ENCODE measurements at regions not wholly inside any gene's neighbourhood (a gene's known extent, or its start where the extent isn't known, plus 50 kb on each side); places are given as distances from the start of the nearest gene placed in this dataset.

DNA sequence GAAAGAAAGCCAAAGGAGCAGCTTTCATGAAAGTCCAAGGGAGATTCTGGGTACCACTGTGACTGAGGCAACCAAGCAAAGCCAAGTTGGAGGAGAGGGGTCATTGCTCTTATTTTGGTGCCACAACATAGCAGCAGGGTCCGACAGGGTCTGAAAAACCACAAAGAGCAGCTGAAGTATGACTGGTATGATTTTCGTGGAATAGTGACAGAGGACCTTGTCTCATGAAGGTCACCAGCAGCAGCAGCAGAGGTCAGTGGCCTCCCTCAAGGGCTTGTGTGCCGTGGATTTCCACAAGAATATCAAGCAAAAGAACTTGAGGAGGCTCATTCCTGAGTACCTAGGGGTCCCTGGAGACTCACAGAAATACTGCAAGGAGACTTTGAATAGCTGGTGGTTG lies 160.9 kb upstream of the SYT6 start:
- Mint-ChIP-seq H3K27me3 (ENCODE audit: low read depth) (no peaks in the 10 kb centered on the region), H3K4me1 (ENCODE audit: low read depth) (no peaks in the 10 kb centered on the region), H3K4me3 (no peak overlapping the region), H3K36me3 (ENCODE audit: low read depth) (no peaks in the 10 kb centered on the region), H3K9me3 (ENCODE audit: insufficient read depth) (no peaks in the 10 kb centered on the region), H3K27ac (no peak overlapping the region)
- POLR2A ChIA-PET = no interaction called here
- ATAC-seq (no peak), DNase-seq (peak; percentile 11)
- CTCF ChIA-PET = no interaction called here

DNA sequence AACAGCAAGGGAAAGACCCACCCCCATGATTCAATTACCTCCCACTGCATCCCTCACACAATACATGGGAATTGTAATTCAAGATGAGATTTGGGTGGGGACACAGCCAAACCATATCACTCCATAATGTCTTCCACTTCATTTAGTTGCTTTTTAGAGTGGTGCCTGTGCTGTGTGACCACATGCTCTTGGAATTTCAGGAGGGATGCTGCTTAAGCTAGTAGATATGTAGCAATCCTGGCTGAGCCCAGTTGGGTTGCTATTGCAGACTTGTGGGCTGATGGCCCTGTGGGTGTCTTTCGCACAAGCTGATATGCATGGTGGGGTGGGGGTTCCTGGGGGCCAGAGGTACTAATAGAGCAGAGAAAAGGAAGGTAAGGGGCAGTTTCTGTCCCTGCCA lies 160.4 kb upstream of the SYT6 start:
- ATAC-seq (no peak), DNase-seq (peak; percentile 15)
- Mint-ChIP-seq H3K4me3 (no peak overlapping the region), H3K36me3 (ENCODE audit: low read depth) (no peaks in the 10 kb centered on the region), H3K9me3 (ENCODE audit: insufficient read depth) (no peaks in the 10 kb centered on the region), H3K27me3 (ENCODE audit: low read depth) (no peaks in the 10 kb centered on the region), H3K4me1 (ENCODE audit: low read depth) (no peaks in the 10 kb centered on the region), H3K27ac (no peak overlapping the region)
- ChIA-PET POLR2A (no interaction called here), CTCF (no interaction called here)

GRCh38 chr1:114310695-114311271 lies 157.1 kb upstream of the SYT6 start:
- no peaks in the 10 kb centered on the region for H3K9me3 Mint-ChIP-seq (ENCODE audit: insufficient read depth)
- H3K27ac Mint-ChIP-seq = no peak overlapping the region
- DNase-seq (no peak), ATAC-seq (no peak)
- H3K4me1 Mint-ChIP-seq (ENCODE audit: low read depth) = no peaks in the 10 kb centered on the region
- ChIA-PET CTCF (no interaction called here), POLR2A (no interaction called here)
- H3K4me3 Mint-ChIP-seq = no peak overlapping the region
- H3K27me3 Mint-ChIP-seq (ENCODE audit: low read depth) = peaks cover 13% of the 10 kb centered on the region
- H3K36me3 Mint-ChIP-seq (ENCODE audit: low read depth) = no peaks in the 10 kb centered on the region

- ChIA-PET POLR2A (no interaction called here), CTCF (interaction anchor here (2.3 kb wide), 1 partner anchor 20 kb away, joined by 8 read pairs; no protein-coding TSS in a partner anchor)
- Mint-ChIP-seq H3K4me1 (ENCODE audit: low read depth) (peaks cover 10% of the 10 kb centered on the region), H3K9me3 (ENCODE audit: insufficient read depth) (peaks cover 10% of the 10 kb centered on the region), H3K27ac (no peak overlapping the region), H3K36me3 (ENCODE audit: low read depth) (peaks cover 1% of the 10 kb centered on the region), H3K27me3 (ENCODE audit: low read depth) (peaks cover 13% of the 10 kb centered on the region), H3K4me3 (no peak overlapping the region)
- DNase-seq (no peak), ATAC-seq (no peak)
Measured at GRCh38 chr1:114302821-114303220, 149.2 kb upstream of the SYT6 start.

DNA sequence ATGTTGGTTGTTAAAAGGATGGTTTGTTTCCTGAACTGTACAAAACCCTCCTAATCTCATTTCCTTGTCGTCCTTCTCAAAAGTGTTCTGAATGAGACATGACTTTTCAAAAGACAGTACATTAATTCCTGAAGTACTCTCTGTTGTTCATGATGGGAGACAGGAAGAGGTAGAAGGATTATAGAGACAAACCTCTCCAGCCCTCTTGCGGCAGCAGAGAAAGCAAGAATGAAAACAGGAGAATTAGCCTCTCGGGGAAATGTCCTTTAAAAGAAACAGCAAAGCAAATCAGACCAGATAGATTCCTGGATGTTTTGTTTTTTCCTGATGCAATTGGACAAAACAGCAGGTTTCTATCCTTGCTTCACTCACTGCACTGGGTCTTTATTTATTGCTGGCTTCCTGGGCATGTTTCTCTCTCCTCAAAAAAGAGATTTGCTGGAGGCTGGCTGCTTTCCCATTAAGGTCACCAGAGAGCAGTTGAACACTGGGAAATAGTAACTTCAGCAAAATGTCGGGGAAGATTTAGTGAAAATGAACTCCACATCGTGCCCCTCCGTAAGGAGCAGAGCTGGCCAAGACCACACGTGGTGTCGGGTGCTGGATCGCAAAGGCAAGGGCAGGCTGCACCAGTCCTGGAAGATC lies 145.8 kb upstream of the SYT6 start:
- Mint-ChIP-seq H3K9me3 (ENCODE audit: insufficient read depth) (peaks cover 10% of the 10 kb centered on the region), H3K27ac (no peak overlapping the region), H3K36me3 (ENCODE audit: low read depth) (peaks cover 1% of the 10 kb centered on the region), H3K4me1 (ENCODE audit: low read depth) (peaks cover 10% of the 10 kb centered on the region), H3K4me3 (no peak overlapping the region), H3K27me3 (ENCODE audit: low read depth) (peaks cover 3% of the 10 kb centered on the region)
- CTCF ChIA-PET = no interaction called here
- POLR2A ChIA-PET = no interaction called here
- ATAC-seq (no peak), DNase-seq (no peak)

GRCh38 chr1:114298008-114298407 lies 144.3 kb upstream of the SYT6 start:
- peaks cover 10% of the 10 kb centered on the region for H3K4me1 Mint-ChIP-seq (ENCODE audit: low read depth)
- ChIA-PET POLR2A (no interaction called here), CTCF (no interaction called here)
- H3K27ac Mint-ChIP-seq = no peak overlapping the region
- H3K4me3 Mint-ChIP-seq = no peak overlapping the region
- peaks cover 1% of the 10 kb centered on the region for H3K36me3 Mint-ChIP-seq (ENCODE audit: low read depth)
- DNase-seq (no peak), ATAC-seq (no peak)
- H3K27me3 Mint-ChIP-seq (ENCODE audit: low read depth) = peaks cover 3% of the 10 kb centered on the region
- H3K9me3 Mint-ChIP-seq (ENCODE audit: insufficient read depth) = peaks cover 10% of the 10 kb centered on the region

- DNase-seq (no peak), ATAC-seq (no peak)
- ChIA-PET CTCF (no interaction called here), POLR2A (no interaction called here)
- Mint-ChIP-seq H3K4me1 (ENCODE audit: low read depth) (peaks cover 4% of the 10 kb centered on the region), H3K27me3 (ENCODE audit: low read depth) (peaks cover 3% of the 10 kb centered on the region), H3K36me3 (ENCODE audit: low read depth) (no peaks in the 10 kb centered on the region), H3K27ac (no peak overlapping the region), H3K9me3 (ENCODE audit: insufficient read depth) (peaks cover 4% of the 10 kb centered on the region), H3K4me3 (no peak overlapping the region)
Measured at GRCh38 chr1:114296413-114296812, 142.7 kb upstream of the SYT6 start.

DNA sequence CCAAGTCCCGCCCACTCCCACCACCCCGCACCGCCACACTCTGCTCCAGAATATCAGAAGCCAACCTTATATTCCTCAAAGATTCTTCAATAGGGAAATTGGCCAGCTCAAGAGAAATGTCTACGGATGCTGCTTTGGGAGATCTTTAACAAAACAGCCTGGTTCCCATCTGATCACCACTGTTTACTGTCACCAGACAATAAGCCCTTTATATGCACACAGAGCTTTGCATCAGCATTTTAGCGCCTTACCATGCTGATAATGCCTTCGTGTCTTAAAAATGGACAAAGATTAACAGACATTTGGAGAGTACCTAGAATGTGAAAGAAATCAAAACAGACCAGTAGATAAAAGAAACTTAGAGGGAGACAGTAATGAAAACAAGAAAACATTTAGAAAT lies 141.7 kb upstream of the SYT6 start:
- Mint-ChIP-seq H3K9me3 (ENCODE audit: insufficient read depth) (no peaks in the 10 kb centered on the region), H3K36me3 (ENCODE audit: low read depth) (no peaks in the 10 kb centered on the region), H3K27me3 (ENCODE audit: low read depth) (peaks cover 5% of the 10 kb centered on the region), H3K27ac (no peak overlapping the region), H3K4me3 (no peak overlapping the region), H3K4me1 (ENCODE audit: low read depth) (no peaks in the 10 kb centered on the region)
- no peak for ATAC-seq
- ChIA-PET CTCF (interaction anchor here (1.9 kb wide), 1 partner anchor 13 kb away, joined by 8 read pairs; no protein-coding TSS in a partner anchor), POLR2A (no interaction called here)
- DNase-seq = no peak

GRCh38 chr1:114292835-114293234 lies 139.2 kb upstream of the SYT6 start:
- Mint-ChIP-seq H3K9me3 (ENCODE audit: insufficient read depth) (no peaks in the 10 kb centered on the region), H3K27ac (no peak overlapping the region), H3K36me3 (ENCODE audit: low read depth) (no peaks in the 10 kb centered on the region), H3K4me3 (no peak overlapping the region), H3K27me3 (ENCODE audit: low read depth) (peaks cover 1% of the 10 kb centered on the region), H3K4me1 (ENCODE audit: low read depth) (no peaks in the 10 kb centered on the region)
- ChIA-PET POLR2A (no interaction called here), CTCF (interaction anchor here (1.7 to 2.1 kb wide), 2 partner anchors 10 to 54 kb away, joined by 4 to 16 read pairs; no protein-coding TSS in a partner anchor)
- no peak for DNase-seq
- ATAC-seq = no peak

DNA sequence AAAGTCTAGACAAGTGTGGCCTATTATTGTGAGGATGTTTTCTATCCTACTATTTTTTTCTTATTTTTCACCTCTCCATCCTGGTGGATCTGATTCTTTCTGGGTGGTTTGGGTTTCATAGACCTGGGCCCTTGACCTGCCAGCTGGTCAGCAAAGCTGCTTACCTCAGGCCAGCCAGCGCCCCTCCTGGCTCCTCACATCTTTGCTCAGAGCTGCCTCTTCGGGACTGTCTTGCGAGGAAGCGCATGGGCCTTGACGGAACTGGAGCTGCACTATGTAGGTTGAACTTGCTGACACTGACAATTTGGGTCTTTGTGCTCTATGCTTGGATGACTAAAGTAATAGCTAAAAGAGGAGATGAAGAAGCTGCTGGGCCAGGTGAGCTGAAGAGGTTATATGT lies 138.5 kb upstream of the SYT6 start:
- Mint-ChIP-seq H3K27me3 (ENCODE audit: low read depth) (peaks cover 1% of the 10 kb centered on the region), H3K36me3 (ENCODE audit: low read depth) (no peaks in the 10 kb centered on the region), H3K4me3 (no peak overlapping the region), H3K27ac (no peak overlapping the region), H3K4me1 (ENCODE audit: low read depth) (no peaks in the 10 kb centered on the region), H3K9me3 (ENCODE audit: insufficient read depth) (no peaks in the 10 kb centered on the region)
- ATAC-seq (no peak), DNase-seq (no peak)
- ChIA-PET CTCF (interaction anchor here (1.7 to 2.1 kb wide), 2 partner anchors 9 to 55 kb away, joined by 4 to 16 read pairs; no protein-coding TSS in a partner anchor), POLR2A (no interaction called here)

GRCh38 chr1:114290776-114291175 lies 137.1 kb upstream of the SYT6 start:
- Mint-ChIP-seq H3K4me3 (no peak overlapping the region), H3K27me3 (ENCODE audit: low read depth) (peaks cover 1% of the 10 kb centered on the region), H3K27ac (no peak overlapping the region), H3K9me3 (ENCODE audit: insufficient read depth) (no peaks in the 10 kb centered on the region), H3K4me1 (ENCODE audit: low read depth) (no peaks in the 10 kb centered on the region), H3K36me3 (ENCODE audit: low read depth) (no peaks in the 10 kb centered on the region)
- DNase-seq (no peak), ATAC-seq (no peak)
- CTCF ChIA-PET = interaction anchor here (2.1 kb wide), 1 partner anchor 8 kb away, joined by 16 read pairs; no protein-coding TSS in a partner anchor
- POLR2A ChIA-PET = no interaction called here

DNA sequence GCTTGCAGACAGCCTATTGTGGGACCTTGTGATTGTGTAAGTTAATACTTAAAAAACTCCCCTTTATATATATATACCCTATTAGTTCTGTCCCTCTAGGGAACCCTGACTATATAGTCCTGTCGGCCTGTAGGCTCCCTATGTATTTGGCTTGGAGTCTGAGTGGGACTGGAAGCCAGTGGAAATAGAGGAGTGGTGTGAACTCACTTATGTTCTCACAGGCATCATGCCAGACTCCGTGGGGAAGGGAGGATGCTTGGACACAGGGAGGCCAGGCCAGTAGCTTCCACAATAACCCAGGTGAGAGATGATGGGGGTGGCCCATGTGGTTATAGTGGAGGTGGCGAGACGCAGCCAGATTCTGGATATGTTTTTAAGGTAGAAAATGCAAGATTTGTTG lies 136.7 kb upstream of the SYT6 start:
- no peaks in the 10 kb centered on the region for H3K9me3 Mint-ChIP-seq (ENCODE audit: insufficient read depth)
- ChIA-PET POLR2A (no interaction called here), CTCF (no interaction called here)
- H3K4me1 Mint-ChIP-seq (ENCODE audit: low read depth) = no peaks in the 10 kb centered on the region
- H3K27me3 Mint-ChIP-seq (ENCODE audit: low read depth) = peaks cover 1% of the 10 kb centered on the region
- no peak overlapping the region for H3K4me3 Mint-ChIP-seq
- no peak for ATAC-seq
- H3K27ac Mint-ChIP-seq = no peak overlapping the region
- H3K36me3 Mint-ChIP-seq (ENCODE audit: low read depth) = no peaks in the 10 kb centered on the region
- DNase-seq = peak; percentile 1

GRCh38 chr1:114289824-114290223 lies 136.2 kb upstream of the SYT6 start:
- H3K27me3 Mint-ChIP-seq (ENCODE audit: low read depth) = peaks cover 1% of the 10 kb centered on the region
- H3K4me3 Mint-ChIP-seq = no peak overlapping the region
- H3K36me3 Mint-ChIP-seq (ENCODE audit: low read depth) = no peaks in the 10 kb centered on the region
- CTCF ChIA-PET = no interaction called here
- DNase-seq (no peak), ATAC-seq (no peak)
- H3K9me3 Mint-ChIP-seq (ENCODE audit: insufficient read depth) = no peaks in the 10 kb centered on the region
- POLR2A ChIA-PET = no interaction called here
- no peak overlapping the region for H3K27ac Mint-ChIP-seq
- no peaks in the 10 kb centered on the region for H3K4me1 Mint-ChIP-seq (ENCODE audit: low read depth)

Measured in activated CD8-positive, alpha-beta T cell treated with anti-CD3 and anti-CD28 coated beads, Interleukin-2, amount 10 ng/mL, durations not matched to agents 7 days and 5 days (primary cell).